NOMO-1 treated with DMSO at 0.1 percent for 48 hours (cell line): ENCODE measurements at regions not wholly inside any gene's neighbourhood (a gene's known extent, or its start where the extent isn't known, plus 50 kb on each side); places are given as distances from the start of the nearest gene placed in this dataset.
"Not testable (repeated sequence)": the region's sequence is repeated elsewhere in the genome, so short reads cannot be mapped to it uniquely, and the experiment has no call there.

ENCODE experiments used
- DNase-seq: peaks from one replicate; lab custom pipeline; 2025; ENCODE audit not compliant: unreplicated experiment; lab: John Stamatoyannopoulos, UW

GRCh38 chr6:72457738-72458137 is 164.1 kb upstream of the KCNQ5 start:
- DNase-seq = no peak

- DNase-seq = no peak
These were observed 163.3 kb upstream of the KCNQ5 start for GRCh38 chr6:72458521-72458920.

GRCh38 chr6:72461144-72461543 is 160.7 kb upstream of the KCNQ5 start:
- DNase-seq = no peak

DNA sequence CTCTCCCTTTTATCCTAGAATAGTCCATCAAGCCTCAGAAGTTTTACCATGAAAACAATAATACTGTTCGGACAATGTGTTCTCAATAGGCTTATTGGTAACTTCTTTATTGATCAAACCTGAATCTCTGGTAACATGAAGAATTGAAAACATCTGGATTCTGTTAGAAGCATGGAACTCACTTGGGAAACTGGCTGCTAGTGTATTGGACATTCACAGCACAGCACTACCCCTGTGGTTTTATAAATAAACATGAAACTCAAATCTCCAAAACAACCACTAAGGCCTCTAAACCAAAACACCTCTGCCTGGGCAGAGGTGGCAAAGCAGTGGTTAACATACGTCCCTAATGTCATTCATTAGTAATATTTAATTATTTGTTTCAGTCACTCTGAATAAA is 157.6 kb upstream of the KCNQ5 start:
- DNase-seq = no peak

GRCh38 chr6:72464791-72465691 is 156.8 kb upstream of the KCNQ5 start:
- no peak for DNase-seq

DNA sequence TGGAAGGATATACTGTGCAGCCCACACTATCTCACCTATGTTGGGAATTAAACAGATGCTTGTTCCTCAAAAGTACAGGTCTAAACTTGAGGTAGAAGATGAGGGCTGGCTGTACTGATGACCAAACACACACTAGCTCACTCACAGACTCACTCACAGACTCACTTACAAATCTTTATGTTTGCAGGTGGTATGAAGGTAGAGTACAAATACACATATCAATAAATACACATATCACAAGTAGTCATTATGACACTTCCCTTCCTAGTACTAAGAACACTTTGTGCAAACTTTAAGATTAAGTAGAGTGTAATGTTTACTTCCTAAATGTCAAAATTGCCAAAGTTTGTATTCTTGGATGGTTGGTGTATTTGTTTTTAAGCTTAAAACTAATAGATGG is 155.4 kb upstream of the KCNQ5 start:
- no peak for DNase-seq

DNA sequence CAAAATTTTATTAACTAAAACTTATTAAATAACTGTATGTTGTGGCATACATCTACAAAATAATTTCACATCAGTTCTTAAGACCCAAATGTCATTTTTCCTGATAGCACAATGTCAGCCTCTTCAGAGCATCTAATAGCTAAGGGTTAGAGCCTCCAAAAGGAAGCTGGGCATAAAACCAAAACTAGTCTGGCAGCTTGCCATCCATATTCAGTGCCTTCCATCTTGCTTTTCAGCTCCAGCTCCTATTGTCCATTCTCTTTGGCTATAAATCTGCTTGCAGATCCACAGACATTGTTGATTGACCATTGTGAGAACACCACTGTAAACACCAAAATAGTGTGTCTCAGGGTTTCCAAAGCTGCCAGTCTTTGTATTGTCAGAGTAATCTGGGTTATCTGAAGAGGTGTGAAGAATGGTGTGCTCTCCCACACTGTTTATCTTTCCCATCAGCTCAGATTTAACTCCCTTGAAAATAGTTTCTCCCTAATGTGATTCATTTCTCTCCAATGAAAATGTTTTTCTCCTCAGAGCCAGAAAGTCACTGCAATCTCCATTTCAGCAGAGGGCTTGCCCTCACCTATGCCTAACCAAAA is 154.8 kb upstream of the KCNQ5 start:
- no peak for DNase-seq

GRCh38 chr6:72469406-72469983 is 152.4 kb upstream of the KCNQ5 start:
- not testable (repeated sequence) for DNase-seq

DNA sequence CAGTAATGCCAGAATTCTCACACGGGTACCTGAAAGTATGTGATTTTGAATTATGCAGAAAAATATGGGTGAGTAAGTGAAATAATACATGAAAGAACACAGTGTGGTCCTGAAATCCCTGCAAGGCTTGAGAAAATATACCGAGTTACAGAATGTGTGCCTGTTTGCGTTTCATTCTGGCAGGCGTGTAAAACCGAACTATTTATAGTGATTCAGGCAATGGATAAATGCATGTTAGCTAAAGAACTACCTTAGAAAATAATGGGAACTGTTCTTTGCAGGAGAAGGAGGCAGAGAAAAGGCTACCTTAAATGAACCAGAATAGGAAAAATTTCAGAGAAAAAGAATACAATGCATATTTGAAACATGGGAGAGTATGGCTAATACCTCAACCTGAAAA is 145.8 kb upstream of the KCNQ5 start:
- DNase-seq = no peak

DNA sequence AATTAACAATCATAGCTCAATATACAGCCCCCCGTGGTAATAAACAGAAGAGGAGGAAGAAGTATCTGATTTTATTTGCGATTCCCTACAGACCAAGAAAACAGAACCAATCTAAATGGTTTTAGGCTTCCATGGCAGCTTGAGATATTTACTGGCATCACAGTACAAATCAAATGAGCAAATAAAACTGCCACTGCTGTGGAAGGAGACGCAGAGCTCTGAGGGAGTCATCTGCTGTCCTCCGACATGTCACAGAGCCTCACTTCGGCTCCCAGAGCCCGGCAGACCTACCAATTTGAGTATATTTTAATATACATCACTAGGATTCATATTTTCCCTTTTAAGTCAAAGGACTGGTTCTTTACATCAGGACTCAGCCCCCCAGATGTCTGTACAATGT is 145.2 kb upstream of the KCNQ5 start:
- no peak for DNase-seq

GRCh38 chr6:72495441-72495840 is 126.4 kb upstream of the KCNQ5 start:
- no peak for DNase-seq

DNA sequence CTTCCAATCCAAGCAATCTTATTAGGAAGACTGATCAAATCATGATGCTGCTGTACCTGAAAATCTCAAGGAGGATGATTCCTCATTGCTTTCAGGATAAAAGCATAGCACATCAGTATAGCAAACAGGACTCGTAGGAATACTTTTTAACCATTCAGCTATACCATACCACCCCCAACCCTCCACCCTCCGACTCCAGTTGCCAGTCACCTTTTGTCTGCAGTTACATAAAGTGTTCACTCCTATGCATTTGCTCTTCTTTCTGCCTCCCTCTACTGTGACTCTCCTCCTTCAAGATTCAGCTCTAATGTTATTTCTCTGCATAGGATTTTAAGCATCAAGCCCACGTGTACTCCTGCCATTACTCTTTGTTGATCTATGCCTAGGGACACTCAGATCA is 124.7 kb upstream of the KCNQ5 start:
- DNase-seq = no peak

DNA sequence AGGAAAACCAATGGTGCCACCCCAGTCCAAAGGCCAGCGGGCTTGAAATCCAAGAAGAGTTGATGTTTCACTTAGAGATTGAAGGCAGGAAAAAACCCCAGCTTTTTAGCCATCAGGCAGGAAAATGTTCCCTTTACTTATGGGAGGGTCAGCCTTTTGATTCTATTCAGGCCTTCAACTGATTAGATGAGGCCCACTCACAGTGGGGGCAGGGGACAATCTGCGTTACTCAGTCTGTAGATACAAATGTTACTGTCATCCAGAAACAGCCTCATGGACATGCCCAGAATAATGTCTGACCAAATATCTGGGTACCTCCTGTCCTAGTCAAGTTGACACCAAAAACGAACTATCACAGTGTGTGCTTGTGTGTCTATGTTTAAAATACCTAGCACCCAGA is 121.2 kb upstream of the KCNQ5 start:
- no peak for DNase-seq

DNA sequence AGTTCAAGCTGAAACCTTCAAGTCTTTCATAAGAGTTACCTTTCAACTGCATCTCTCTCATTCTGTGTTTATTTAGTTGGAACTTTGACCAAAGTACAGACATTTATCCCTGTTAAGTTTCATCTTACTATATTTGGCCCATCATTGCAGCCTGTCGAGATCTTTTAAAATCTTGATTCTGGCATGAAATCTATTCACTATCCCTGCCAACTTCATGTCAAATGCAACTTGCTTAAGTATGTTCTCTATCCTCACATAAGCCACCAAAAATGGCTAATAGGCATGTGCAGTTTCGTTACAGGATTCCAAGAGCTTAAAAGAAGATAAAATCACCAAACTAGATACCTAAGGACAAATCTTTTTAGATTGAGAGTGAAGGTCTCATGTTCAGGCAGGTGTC is 117.5 kb upstream of the KCNQ5 start:
- DNase-seq = no peak

DNA sequence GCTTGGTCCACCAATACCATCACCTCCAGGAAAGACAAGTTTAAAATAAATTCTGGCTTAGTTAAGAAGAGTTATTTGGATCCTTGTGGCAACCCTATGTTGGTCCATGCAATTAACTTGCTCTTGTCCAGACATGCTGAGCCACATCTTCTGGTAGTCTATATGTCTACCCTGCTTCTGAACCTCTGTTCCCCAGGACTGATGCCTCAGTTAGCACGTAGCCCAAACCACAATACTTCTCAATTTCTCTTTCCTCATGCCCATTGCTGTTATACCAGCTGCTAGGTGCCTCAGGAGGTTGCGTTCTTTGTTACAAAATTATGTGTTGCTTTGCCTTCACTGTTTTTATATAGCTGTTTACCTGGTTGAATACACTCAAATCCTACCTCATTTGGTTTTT is 116.4 kb upstream of the KCNQ5 start:
- no peak for DNase-seq

- DNase-seq = no peak
These were observed 102.0 kb upstream of the KCNQ5 start for GRCh38 chr6:72519871-72520270.

- no peak for DNase-seq
These were observed 100.2 kb upstream of the KCNQ5 start for GRCh38 chr6:72521684-72522083.

- no peak for DNase-seq
These were observed 99.1 kb upstream of the KCNQ5 start for GRCh38 chr6:72522735-72523141.

- DNase-seq = no peak
These were observed 97.7 kb upstream of the KCNQ5 start for GRCh38 chr6:72524011-72524645.

DNA sequence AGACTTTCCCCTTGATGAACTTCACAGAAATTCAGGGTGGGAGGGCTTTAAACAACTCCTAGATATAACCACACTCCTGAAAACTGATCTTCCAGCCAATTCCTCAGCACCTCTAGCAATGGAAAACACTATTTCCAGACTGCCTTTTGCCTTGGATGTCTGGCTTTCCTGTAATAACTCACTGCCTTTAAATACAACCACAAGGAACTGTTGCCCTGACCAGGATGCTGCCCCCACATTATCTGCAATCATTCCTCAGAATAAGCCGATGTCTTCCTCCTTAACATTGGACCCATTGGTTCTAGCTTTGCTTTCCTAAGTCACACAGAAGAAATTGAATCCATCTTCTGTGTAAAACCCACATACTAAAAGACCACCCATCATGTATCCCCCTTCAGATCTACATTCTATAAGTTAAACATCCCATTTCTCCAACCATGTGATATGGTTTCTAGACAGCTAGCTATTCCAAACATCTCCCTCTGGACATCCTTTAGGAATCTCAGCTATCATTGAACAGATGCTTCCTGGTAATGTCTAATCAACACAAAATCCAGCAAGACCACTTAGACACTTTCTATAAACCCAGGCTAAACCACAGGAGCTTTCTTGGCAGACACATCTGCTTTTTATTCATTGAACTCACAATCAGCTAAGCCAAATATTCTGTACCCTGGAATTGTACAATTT is 95.9 kb upstream of the KCNQ5 start:
- no peak for DNase-seq

DNA sequence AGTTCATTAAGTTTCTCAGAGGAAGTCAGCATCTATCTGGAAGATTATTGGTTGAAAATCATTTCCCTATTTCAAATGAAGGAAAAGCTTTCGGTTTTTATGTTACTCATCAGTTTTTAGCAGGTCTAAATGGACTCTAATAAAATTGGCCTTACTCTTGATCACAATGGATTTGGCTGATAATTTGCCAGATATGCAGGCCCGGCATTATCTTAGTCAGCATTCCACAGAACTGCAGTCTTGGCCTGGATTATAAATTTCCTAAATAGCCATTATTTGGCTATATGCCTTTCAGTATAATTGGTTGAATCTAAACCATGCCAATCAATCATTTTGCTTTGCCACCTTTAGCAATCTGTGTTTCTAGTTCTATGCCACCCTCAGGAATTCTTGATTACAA is 91.7 kb upstream of the KCNQ5 start:
- DNase-seq = no peak
